ENCODE measurements at regions not wholly inside any gene's neighbourhood (a gene's known extent, or its start where the extent isn't known, plus 50 kb on each side); places are given as distances from the start of the nearest gene placed in this dataset.

- H3K4me3 ChIP-seq (ENCODE audit: low read length): no peak overlapping the region
- no peak for DNase-seq (ENCODE audit: low read depth)
These were observed 240.1 kb downstream of the UTP18 start for GRCh38 chr17:51500454-51500853.

GRCh38 chr17:51505450-51505849 lies 245.1 kb downstream of the UTP18 start:
- no peak overlapping the region for H3K4me3 ChIP-seq (ENCODE audit: low read length)
- no peak for TF ChIP-seq CTCF (conservative IDR thresholded peaks at IDR 0.05; ENCODE audit: low read length)
- no peak for DNase-seq (ENCODE audit: low read depth)

More at GRCh38 chr17:51500454-51500853, 240.1 kb downstream of the UTP18 start:
- no peak for TF ChIP-seq CTCF (conservative IDR thresholded peaks at IDR 0.05; ENCODE audit: low read length)

- DNase-seq (ENCODE audit: low read depth): no peak
- H3K4me3 ChIP-seq (ENCODE audit: low read length): no peak overlapping the region
These were observed 247.1 kb downstream of the UTP18 start for GRCh38 chr17:51507444-51507843.

GRCh38 chr17:51508048-51508447 lies 247.7 kb downstream of the UTP18 start:
- DNase-seq (ENCODE audit: low read depth): no peak
- no peak for TF ChIP-seq CTCF (conservative IDR thresholded peaks at IDR 0.05; ENCODE audit: low read length)
- no peak overlapping the region for H3K4me3 ChIP-seq (ENCODE audit: low read length)

More at GRCh38 chr17:51507444-51507843, 247.1 kb downstream of the UTP18 start:
- TF ChIP-seq CTCF (conservative IDR thresholded peaks at IDR 0.05; ENCODE audit: low read length): no peak

- DNase-seq (ENCODE audit: low read depth): no peak
- H3K4me3 ChIP-seq (ENCODE audit: low read length): no peak overlapping the region
- no peak for TF ChIP-seq CTCF (conservative IDR thresholded peaks at IDR 0.05; ENCODE audit: low read length)
These were observed 250.6 kb downstream of the UTP18 start for GRCh38 chr17:51510940-51511339.

- no peak for TF ChIP-seq CTCF (conservative IDR thresholded peaks at IDR 0.05; ENCODE audit: low read length)
- no peak overlapping the region for H3K4me3 ChIP-seq (ENCODE audit: low read length)
- DNase-seq (ENCODE audit: low read depth): no peak
These were observed 252.0 kb downstream of the UTP18 start for GRCh38 chr17:51512220-51512907.

GRCh38 chr17:51516924-51517323 lies 256.6 kb downstream of the UTP18 start:
- no peak for TF ChIP-seq CTCF (conservative IDR thresholded peaks at IDR 0.05; ENCODE audit: low read length)
- H3K4me3 ChIP-seq (ENCODE audit: low read length): no peak overlapping the region
- no peak for DNase-seq (ENCODE audit: low read depth)
